Activated B cell treated with CpG ODN at 0.5 μM for 24 hours (primary cell): ENCODE measurements at regions not wholly inside any gene's neighbourhood (a gene's known extent, or its start where the extent isn't known, plus 50 kb on each side); places are given as distances from the start of the nearest gene placed in this dataset.

Experiments
- ATAC-seq: fragments of 200-7000 bp; cut with Tn5 transposase; one replicate; pipeline ENCODE4 v1.10.0; 2021; ENCODE audit warnings: low read depth, mild to moderate bottlenecking, moderate library complexity
- CTCF ChIA-PET: fragments of 350-600 bp; sonication (Branson Sonifier 250); formaldehyde crosslinking; loops from one replicate; lab custom pipeline; 2021; ENCODE audit warnings: antibody characterized with exemption; lab: Charles Lee
- POLR2A ChIA-PET: fragments of 350-600 bp; sonication (Branson Sonifier 250); formaldehyde crosslinking; loops from one replicate; lab custom pipeline; 2021; ENCODE audit warnings: antibody characterized with exemption; lab: Charles Lee
- DNase-seq: peaks from one replicate; pipeline ENCODE4 v3.0.0; 2022
- H3K27ac Mint-ChIP-seq: one replicate; pipeline ENCODE4 v1.8.0; 2020; ENCODE audit warnings: mixed read lengths
- H3K27me3 Mint-ChIP-seq: one replicate; pipeline ENCODE4 v1.8.0; 2021; ENCODE audit warnings: mixed read lengths
- H3K36me3 Mint-ChIP-seq: one replicate; pipeline ENCODE4 v1.8.0; 2021; ENCODE audit warnings: low read depth, mixed read lengths
- H3K4me1 Mint-ChIP-seq: one replicate; pipeline ENCODE4 v1.8.0; 2021; ENCODE audit warnings: mixed read lengths
- H3K4me3 Mint-ChIP-seq: one replicate; pipeline ENCODE4 v1.8.0; 2020; ENCODE audit warnings: mild to moderate bottlenecking, mixed read lengths
- H3K9me3 Mint-ChIP-seq: one replicate; pipeline ENCODE4 v1.8.0; 2020; ENCODE audit warnings: mixed read lengths
- CTCF ChIP-seq: fragments of 200-600 bp; IDR thresholded peaks from one replicate; pipeline ENCODE4 v1.8.0; 2022; ENCODE audit warnings: antibody characterized with exemption, mild to moderate bottlenecking
- intact Hi-C: fragments of 100-400 bp; cut with micrococcal nuclease; formaldehyde crosslinking; loops from one replicate; pipeline ENCODE4 v1.15.1; 2024

- intact Hi-C loops = no loop called here
Measured at GRCh38 chr22:27610863-27611786, 190.4 kb downstream of the MN1 start.

DNA sequence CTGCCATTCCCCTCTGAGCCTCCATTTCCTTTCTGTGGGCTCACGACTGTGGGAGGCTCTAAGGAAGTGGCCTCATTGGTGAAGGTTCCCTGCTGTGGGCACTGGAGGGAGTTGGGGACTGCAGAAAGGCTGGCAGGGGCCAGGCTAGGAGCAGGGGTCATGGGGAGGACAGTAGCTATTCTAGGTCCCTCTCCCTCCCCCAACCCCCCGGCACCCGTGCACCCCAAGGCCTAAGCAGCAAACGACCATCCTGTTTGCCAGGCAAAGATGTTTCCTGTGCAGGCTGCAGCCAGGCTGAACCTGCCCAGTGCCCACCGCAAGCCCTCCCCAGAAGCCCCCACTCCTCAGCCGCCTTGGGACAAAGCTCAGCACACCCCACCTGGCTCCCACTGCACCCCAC lies 189.4 kb downstream of the MN1 start:
- H3K4me1 Mint-ChIP-seq = no peaks in the 10 kb centered on the region
- POLR2A ChIA-PET = no interaction called here
- ATAC-seq (no peak), DNase-seq (no peak)
- H3K27ac Mint-ChIP-seq = no peak overlapping the region
- H3K27me3 Mint-ChIP-seq = peaks cover 23% of the 10 kb centered on the region
- no peak overlapping the region for H3K4me3 Mint-ChIP-seq
- TF ChIP-seq CTCF = no peak
- CTCF ChIA-PET = no interaction called here
- intact Hi-C loops = no loop called here
- H3K36me3 Mint-ChIP-seq = no peaks in the 10 kb centered on the region
- no peaks in the 10 kb centered on the region for H3K9me3 Mint-ChIP-seq

More at GRCh38 chr22:27610863-27611786, 190.4 kb downstream of the MN1 start:
- TF ChIP-seq CTCF = no peak
- Mint-ChIP-seq H3K27me3 (peaks cover 23% of the 10 kb centered on the region), H3K9me3 (no peaks in the 10 kb centered on the region), H3K4me1 (no peaks in the 10 kb centered on the region), H3K36me3 (no peaks in the 10 kb centered on the region), H3K4me3 (no peak overlapping the region), H3K27ac (no peak overlapping the region)
- DNase-seq (no peak), ATAC-seq (no peak)
- CTCF ChIA-PET = no interaction called here
- POLR2A ChIA-PET = no interaction called here

DNA sequence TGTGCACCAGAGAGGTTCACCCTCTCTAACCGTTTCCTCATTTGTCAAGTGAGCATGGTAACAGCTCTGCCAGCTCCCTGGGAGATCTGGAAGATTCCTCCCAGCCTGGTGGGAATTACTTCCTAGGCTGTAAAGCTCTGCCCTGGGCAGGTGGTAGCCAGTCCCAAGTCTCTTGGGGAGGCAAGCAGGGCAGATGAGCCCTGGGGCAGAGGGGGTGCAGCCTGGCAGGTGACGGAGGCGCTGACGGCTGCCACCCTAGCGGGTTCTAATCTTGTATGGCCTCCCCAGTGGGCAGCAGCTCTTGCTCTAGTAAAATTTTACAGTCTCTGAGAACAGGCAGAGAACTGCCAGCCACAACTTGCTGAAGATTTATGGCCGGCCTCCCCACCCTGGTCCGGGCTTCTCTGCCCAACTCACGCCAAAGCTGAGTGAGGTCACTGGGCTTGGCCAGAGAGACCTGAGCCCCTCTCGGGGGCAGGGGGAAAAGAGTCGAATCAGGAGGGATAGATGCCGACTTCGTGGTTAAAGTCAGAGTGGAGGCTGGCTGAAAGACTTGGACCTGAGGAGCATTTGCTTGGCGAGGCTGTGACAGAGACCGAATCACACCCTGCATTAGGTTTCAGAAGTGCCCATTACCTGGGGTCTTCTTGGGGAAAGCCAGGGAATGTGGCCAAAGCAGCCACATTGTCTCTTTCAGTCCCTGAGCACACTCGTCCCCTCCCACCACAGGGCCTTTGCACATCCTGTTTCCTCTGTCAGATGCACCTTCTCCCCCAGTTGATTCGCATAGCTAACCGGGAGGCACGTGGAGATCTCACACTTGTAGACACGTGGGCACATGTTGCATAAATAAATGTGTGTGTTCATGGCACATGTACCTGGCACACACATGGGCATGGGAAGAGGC lies 188.2 kb downstream of the MN1 start:
- Mint-ChIP-seq H3K27ac (no peak overlapping the region), H3K36me3 (no peaks in the 10 kb centered on the region), H3K4me1 (no peaks in the 10 kb centered on the region), H3K27me3 (peaks cover 23% of the 10 kb centered on the region), H3K4me3 (no peak overlapping the region), H3K9me3 (no peaks in the 10 kb centered on the region)
- TF ChIP-seq CTCF = no peak
- intact Hi-C loops = no loop called here
- CTCF ChIA-PET = no interaction called here
- DNase-seq (no peak), ATAC-seq (no peak)
- POLR2A ChIA-PET = no interaction called here

- DNase-seq (no peak), ATAC-seq (no peak)
- ChIA-PET POLR2A (no interaction called here), CTCF (no interaction called here)
- H3K4me3 Mint-ChIP-seq = no peak overlapping the region
- H3K27me3 Mint-ChIP-seq = peaks cover 23% of the 10 kb centered on the region
- intact Hi-C loops = no loop called here
- no peak for TF ChIP-seq CTCF
- H3K9me3 Mint-ChIP-seq = no peaks in the 10 kb centered on the region
- no peaks in the 10 kb centered on the region for H3K4me1 Mint-ChIP-seq
- H3K36me3 Mint-ChIP-seq = no peaks in the 10 kb centered on the region
- no peak overlapping the region for H3K27ac Mint-ChIP-seq
Measured at GRCh38 chr22:27614006-27614649, 187.4 kb downstream of the MN1 start.
